ENCODE measurements at regions not wholly inside any gene's neighbourhood (a gene's known extent, or its start where the extent isn't known, plus 50 kb on each side); places are given as distances from the start of the nearest gene placed in this dataset.
A peak's percentile ranks its signal among the peaks of the same experiment; 100 is the strongest.

DNA sequence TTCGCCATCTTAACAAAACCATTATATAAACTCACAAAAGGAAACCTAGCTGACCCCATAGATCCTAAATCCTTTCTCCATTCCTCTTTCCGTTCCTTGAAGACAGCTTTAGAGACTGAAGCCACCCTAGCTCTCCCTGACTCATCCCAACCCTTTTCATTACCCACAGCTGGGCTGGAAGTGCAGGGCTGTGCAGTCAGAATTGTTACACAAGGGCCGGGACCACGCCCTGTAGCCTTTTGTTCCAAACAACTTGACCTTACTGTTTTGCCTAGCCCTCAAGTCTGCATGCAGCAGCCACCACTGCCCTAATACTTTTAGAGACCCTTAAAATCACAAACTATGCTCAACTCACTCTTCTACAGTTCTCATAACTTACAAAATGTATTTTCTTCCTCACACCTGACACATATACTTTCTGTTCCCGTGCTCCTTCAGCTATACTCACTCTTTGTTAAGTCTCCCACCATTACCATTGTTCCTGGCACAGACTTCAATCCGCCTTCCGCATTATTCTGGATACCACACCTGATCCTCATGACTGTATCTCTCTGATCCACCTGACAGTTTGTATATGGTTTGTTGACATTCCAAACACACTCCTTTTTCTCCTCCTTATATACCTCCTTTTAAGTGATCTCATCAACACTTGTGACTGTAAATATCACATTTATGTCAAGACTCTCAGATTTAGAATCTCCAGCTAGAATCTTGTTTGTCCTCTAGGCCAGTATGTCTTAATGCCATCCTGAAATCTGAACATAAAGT lies 208.7 kb downstream of the KITLG start:
- DNase-seq = no peak

GRCh38 chr12:88375306-88376305 lies 204.7 kb downstream of the KITLG start:
- DNase-seq = no peak

DNA sequence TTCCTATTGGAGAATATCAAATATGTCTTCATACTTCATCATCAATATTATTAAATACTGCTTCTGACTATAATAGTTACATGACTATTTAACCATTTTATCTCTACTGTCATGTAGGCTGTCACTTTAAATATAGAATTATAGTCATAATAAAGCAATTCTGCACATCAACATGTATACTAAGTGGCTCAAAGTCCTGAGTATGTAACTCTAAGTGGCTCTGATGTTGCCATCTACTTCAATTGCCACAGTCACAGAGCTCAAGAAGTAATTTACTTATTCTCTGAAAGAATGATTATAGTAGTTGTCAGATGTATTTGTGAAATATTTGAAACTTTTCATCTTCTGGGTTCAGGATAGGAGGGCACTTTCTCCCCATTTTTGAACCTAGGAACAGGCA lies 202.3 kb downstream of the KITLG start:
- DNase-seq = no peak

- DNase-seq = no peak
Measured at GRCh38 chr12:88381466-88381865, 198.8 kb downstream of the KITLG start.

DNA sequence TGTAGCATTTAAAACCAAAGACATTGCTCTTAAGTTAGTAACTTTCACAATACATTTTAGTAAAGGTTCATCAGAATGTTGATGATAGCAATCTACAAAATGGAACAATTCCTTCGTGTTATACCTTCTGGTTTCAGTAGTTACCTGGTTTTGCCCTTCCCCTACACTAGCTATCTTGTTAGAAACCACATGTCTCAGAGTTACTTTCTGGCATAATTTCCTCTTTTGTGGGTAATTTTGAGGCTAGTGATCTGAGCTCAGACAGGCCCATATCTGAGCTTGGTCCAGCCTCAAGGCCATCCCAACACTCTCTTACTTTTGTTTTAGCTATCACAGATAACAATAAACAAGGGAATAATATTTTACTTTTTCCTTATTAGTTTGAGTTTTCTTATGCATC lies 196.9 kb downstream of the KITLG start:
- DNase-seq = no peak

DNA sequence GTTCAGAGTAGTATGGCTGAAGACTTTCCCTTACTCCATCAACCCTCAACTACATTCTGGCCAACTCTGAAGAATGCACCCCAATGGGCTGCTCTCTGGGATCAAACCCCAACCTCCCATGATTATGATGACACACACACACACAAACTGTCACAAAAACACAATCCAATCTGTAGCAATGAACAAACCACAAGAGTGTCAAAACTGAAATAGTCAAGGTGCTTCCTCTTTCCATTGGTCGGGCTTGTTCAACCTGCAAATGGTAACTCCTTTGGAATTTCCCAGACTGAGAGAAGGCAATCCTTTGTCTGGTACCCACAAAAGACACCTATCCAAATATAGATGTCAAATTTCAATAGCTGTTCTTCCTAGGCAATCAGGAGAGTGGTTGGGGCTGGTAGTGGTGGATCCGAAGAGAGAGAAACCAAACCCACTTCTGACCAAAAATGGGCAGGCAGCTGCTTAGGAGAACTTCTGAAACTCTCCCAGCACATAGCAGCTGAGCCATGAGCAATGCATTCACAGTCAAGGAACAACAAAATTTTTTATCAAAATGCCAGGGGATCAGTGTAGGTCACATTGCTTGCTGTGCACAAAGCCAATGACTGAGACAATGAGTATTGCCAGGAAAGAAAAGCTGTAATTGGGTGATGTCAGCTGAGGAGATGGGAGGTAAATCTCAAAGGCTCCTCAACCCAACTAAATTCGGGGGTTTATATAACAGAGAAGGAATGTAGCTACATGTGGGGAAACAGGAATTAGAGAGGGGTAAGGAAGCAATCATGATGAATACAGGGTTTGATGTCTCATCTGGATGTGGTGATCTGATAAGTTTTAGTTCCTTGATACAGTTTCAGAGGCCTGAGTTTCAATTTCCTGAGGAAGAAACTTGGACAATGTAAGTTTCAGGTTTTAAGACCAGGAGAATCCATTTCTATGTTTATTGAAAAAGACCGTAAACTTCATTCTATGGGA lies 191.4 kb downstream of the KITLG start:
- DNase-seq = no peak

DNA sequence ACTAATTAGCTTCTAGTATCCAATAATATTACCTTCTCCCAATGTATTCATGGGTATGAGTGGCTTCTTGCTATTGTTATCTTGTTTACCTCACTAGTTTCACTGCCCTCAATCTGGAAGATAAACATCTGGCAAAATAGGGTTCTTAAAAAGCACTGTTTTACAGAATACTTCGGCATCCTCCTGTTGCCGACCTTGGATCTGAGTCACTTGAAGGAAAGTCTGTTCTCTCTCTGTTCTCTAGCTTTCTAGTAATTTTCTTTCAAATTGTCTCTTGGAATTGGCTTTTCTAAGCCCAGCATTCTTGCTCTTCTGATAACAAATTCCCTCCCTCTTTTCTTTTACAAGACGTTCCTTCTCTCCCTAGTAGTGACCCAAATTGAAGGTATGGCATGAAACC lies 189.5 kb downstream of the KITLG start:
- no peak for DNase-seq

DNA sequence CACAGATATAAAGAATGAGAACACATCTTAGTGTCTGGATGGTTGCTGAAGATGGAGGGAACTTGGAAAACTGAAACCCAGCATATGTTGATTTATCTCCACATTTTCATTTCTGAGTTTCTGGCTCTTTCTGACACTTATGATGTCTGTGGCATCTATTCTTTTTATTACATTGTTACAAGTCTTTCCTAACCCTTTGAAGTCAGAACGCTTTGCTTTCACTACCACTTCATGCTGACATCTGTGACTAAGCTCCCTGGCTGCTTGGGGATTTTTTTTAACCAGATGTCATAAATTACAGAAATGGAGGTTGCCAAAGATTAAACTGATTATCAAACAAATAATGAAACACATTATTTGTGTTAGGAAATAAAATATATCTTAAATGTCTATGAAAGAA lies 188.7 kb downstream of the KITLG start:
- peak; percentile 91 for DNase-seq

DNA sequence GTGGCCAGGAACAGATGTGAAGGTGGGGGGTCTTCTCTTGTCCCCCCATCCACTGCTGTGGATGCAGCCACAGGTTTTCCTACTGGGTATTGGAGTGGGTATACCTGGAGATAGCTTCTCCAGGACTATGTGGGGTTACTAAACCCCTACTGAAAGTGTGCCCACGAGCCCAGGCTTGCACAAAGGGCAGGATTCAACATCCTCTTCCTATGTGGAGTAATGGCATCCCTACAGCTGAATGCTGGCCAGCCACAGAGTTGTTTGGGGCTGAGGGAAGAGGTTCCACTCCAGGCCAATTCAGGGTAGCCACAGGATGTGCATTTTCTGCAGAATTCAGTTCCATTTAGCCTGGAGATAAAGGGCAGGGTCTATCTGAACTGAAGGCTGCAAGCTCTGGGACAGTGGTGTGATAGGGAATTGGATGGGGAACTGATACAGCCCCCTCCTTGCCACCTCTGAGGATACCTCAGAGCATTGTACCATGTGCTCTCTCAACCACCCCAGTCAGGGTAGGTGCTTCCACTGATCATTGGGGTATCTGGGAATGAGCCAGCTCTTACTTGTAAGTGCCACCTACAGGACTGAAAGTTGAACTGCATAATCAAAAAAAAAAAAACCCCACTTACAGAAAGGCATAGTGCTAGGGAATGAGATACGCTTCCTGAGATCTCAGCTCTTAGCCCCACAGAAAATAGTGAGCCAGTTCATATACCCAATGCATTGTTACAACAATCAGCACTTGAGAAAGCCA lies 187.1 kb downstream of the KITLG start:
- peak; percentile 7 for DNase-seq

DNA sequence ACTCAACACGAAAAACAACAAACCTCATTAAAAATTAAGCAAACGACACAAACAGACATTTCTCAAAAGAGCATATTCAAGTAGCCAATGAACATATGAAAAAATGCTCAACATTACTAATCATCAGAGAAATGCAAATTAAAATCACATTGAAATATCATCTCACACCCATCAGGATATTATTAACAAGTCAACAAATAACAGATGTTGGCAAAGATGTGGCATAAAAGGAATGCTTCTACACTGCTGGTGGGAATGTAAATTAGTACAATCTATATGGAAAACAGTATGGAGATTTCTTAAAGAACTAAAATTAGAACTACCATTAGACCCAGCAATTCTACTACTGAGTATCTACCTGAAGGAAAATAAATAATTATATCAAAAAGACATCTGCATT lies 182.2 kb downstream of the KITLG start:
- no peak for DNase-seq

DNA sequence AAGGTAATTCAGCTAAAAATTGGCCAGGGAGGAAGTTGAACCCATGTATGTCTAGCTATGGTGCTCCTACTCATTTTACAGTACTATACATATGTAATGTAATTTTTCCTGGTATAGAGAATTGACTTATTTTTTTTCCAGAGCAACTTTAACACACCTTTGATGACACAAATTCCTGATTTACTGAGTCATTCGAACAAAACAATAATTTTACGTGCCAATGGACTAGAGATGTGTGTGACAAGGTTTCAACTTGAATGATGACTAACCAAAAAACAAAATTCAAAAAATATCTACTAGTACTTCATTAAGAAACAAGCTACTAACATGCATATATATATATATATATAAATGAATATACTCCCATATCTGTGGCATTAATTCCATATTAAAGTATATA lies 180.5 kb downstream of the KITLG start:
- no peak for DNase-seq

- no peak for DNase-seq
Measured at GRCh38 chr12:88400302-88400701, 180.0 kb downstream of the KITLG start.

DNA sequence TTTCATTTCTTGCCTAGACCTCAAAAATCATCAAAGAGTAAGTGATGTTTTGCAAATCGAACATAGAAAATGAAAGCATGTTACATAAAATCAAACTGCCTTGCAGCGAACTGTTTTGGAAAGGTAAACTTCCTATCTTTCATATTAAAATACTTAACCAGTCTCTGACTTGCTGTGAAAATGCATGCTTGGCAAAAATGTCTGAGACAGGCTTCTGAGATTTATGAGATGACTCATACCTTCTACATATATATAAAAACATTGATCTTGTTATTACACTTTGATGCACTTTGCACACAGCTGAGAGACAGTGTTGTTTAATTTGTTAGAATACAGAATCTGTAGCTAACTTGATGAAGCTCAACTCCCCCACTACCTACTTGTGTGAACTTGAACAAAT lies 179.1 kb downstream of the KITLG start:
- no peak for DNase-seq

DNA sequence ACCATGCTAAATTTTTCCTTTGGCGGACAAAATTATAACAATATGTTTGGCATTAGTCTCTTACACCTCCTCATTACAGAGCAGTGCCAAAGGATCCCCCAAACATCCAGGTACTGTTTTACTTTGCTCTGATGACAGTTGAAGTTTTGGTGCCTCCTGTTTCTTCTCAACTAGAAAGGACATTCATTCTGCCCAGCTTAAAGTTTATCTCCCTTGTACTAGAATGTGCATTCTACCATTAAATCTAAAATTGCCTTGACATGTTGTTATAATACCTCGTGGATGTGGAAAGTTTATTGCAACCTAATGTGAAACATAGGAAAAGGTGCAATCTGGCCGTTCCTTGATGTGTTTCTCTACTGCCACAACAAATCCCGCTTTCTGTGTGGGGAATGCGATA lies 173.4 kb downstream of the KITLG start:
- no peak for DNase-seq

DNA sequence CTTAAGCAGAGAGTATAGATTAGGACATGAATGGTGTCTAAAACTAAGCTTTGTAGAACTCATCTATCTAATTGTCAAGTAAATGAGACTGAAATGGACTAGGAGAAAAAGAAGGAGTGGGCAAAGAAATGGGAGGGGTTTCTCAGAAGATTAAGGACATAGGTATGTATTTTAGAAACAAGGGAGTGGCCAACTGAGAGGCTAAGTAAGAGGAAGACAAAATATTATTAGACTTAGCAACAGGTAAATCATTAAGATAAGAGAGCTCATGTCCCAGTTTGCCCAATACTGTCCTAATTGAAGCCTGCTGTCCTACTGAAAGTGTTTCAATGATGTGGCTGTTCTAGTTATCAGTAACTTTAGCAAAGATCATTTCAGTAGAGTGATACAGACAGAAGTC lies 171.4 kb downstream of the KITLG start:
- no peak for DNase-seq

- no peak for DNase-seq
Measured at GRCh38 chr12:88409257-88409656, 171.0 kb downstream of the KITLG start.

DNA sequence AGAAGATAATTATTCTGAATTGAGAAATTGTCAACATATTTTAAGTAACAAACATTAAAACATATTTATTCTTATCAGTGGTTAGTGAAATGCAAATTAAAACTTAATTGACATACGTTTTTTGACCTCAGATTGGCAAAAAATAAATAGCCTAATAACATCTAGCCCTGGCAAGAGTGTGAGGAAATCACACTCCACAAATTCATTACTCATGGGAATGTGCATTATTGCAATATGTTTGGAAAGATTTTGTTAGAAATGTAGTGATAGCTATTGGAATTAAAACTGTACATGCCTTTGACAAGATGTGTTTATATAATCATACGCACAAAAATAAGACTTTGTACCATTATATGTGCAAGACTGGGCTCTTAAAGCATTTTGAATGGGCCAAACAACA lies 168.6 kb downstream of the KITLG start:
- no peak for DNase-seq

DNA sequence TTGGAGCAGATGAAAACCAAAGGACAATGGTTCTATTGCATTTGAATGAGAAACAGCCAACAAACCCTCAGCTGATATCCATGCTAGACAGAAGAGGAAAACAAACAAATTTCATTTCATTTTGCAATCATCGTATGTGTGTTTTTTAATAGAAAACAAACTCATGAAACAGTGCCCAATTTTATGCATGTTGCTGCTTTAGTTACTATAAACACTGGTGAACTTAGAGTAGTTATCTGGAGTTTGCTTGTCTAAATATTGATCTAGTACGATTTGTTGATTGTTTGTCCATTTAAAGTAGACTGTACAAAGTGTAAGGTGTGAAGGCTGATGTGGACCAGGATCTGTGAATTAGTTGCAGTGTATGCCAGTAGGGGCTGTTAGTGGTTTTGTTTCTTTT lies 166.6 kb downstream of the KITLG start:
- no peak for DNase-seq

GRCh38 chr12:88416155-88416554 lies 164.1 kb downstream of the KITLG start:
- DNase-seq = no peak

- DNase-seq = no peak
Measured at GRCh38 chr12:88416786-88417185, 163.5 kb downstream of the KITLG start.

DNA sequence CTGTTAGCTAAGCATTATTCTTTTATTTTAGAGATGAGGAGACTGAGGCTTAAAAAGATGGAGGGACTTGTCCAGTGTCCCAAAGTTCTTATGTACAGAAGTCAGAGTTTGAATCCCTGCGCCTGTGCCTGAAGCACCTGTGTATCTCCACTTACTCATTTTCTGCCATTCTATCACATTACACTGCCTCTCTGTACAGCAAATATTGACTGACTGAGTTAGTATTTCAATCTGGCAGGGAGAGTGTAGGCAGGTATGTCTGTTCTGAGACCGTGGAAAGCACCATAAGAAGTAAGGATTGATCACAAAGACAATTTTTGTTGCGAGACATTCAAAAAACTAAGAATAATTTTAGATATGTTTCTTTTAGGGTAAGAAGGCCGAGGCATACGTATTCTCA lies 162.7 kb downstream of the KITLG start:
- DNase-seq = no peak

GRCh38 chr12:88418856-88419497 lies 161.3 kb downstream of the KITLG start:
- no peak for DNase-seq
